ENCODE measurements at regions not wholly inside any gene's neighbourhood (a gene's known extent, or its start where the extent isn't known, plus 50 kb on each side); places are given as distances from the start of the nearest gene placed in this dataset.
A peak's percentile ranks its signal among the peaks of the same experiment; 100 is the strongest.

GRCh38 chr10:23877791-23878320 is 331.1 kb upstream of the KIAA1217 start:
- Mint-ChIP-seq H3K4me3 (no peak overlapping the region), H3K36me3 (no peaks in the 10 kb centered on the region), H3K27me3 (ENCODE audit: low read depth in 2 of 2) (no peaks in the 10 kb centered on the region), H3K27ac (no peak overlapping the region), H3K4me1 (no peaks in the 10 kb centered on the region), H3K9me3 (peaks cover 0 to 3% of the 10 kb centered on the region in 2 donors)
- Histone ChIP-seq H3K4me1 (ENCODE audit: control insufficient read depth, insufficient read depth, low read length) (no peaks in the 10 kb centered on the region), H3K27me3 (ENCODE audit: control insufficient read depth, insufficient read depth, low read length) (no peaks in the 10 kb centered on the region), H3K36me3 (ENCODE audit: control insufficient read depth, insufficient read depth, low read length) (no peaks in the 10 kb centered on the region), H3K9me3 (ENCODE audit: control insufficient read depth, insufficient read depth, low read length) (no peaks in the 10 kb centered on the region), H3K27ac (ENCODE audit: low read length) (no peak overlapping the region), H3K4me3 (ENCODE audit: low read length) (no peak overlapping the region)
- no peak for DNase-seq
- no peak for ATAC-seq
- no peak for TF ChIP-seq CTCF (IDR thresholded peaks at IDR 0.05)
- 90% methylated on average over 10 of the region's 10 CpGs for WGBS (ENCODE audit: insufficient coverage)
- intact Hi-C loops (cut with micrococcal nuclease): no loop called here

- no peaks in the 10 kb centered on the region for H3K36me3 ChIP-seq (ENCODE audit: control insufficient read depth, insufficient read depth, low read length)
- Mint-ChIP-seq H3K27ac (no peak overlapping the region), H3K27me3 (ENCODE audit: low read depth in 2 of 2) (no peaks in the 10 kb centered on the region), H3K36me3 (no peaks in the 10 kb centered on the region), H3K9me3 (no peaks in the 10 kb centered on the region), H3K4me1 (peaks cover 9 to 10% of the 10 kb centered on the region in 2 donors), H3K4me3 (no peak overlapping the region)
- no peaks in the 10 kb centered on the region for H3K4me1 ChIP-seq (ENCODE audit: control insufficient read depth, insufficient read depth, low read length)
- DNase-seq (no peak), ATAC-seq (no peak)
- no peak for TF ChIP-seq CTCF (IDR thresholded peaks at IDR 0.05)
- no peak overlapping the region for H3K27ac ChIP-seq (ENCODE audit: low read length)
- WGBS (ENCODE audit: insufficient coverage): 67% methylated on average over 1 of the region's 2 CpGs
- H3K27me3 ChIP-seq (ENCODE audit: control insufficient read depth, insufficient read depth, low read length): no peaks in the 10 kb centered on the region
- intact Hi-C loops (cut with micrococcal nuclease): no loop called here
- no peak overlapping the region for H3K4me3 ChIP-seq (ENCODE audit: low read length)
- H3K9me3 ChIP-seq (ENCODE audit: control insufficient read depth, insufficient read depth, low read length): no peaks in the 10 kb centered on the region
Measured at GRCh38 chr10:23884670-23885069, 324.3 kb upstream of the KIAA1217 start.

DNA sequence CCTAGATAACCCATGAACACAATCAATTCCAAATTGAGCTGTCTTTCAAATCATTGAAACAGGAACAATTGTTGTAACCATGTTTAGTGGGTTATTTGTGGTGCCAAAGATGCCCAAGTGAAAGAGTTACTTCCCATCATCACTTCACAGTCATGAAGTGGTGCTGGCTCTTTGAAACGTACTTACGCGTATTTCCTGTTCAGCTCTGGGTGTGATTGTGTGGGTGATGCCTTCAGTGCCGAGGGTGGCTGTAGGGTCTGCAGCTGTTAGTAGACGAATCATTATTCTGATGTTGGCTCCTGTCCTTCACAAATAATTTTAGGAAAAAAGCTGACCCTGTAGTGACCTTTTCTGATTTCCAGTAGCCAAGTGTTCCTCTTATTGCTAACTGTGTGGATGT is 323.1 kb upstream of the KIAA1217 start:
- H3K36me3 Mint-ChIP-seq: no peaks in the 10 kb centered on the region
- H3K4me1 ChIP-seq (ENCODE audit: control insufficient read depth, insufficient read depth, low read length): no peaks in the 10 kb centered on the region
- peak overlapping the region; percentile 32 for H3K4me3 Mint-ChIP-seq
- no peaks in the 10 kb centered on the region for H3K27me3 Mint-ChIP-seq (ENCODE audit: low read depth in 2 of 2)
- ATAC-seq (peak in 1 of 3 donors; percentile 78), DNase-seq (no peak)
- H3K4me1 Mint-ChIP-seq: peaks cover 9 to 10% of the 10 kb centered on the region in 2 donors
- H3K27ac Mint-ChIP-seq: no peak overlapping the region
- no peaks in the 10 kb centered on the region for H3K9me3 ChIP-seq (ENCODE audit: control insufficient read depth, insufficient read depth, low read length)
- no peaks in the 10 kb centered on the region for H3K27me3 ChIP-seq (ENCODE audit: control insufficient read depth, insufficient read depth, low read length)
- H3K36me3 ChIP-seq (ENCODE audit: control insufficient read depth, insufficient read depth, low read length): no peaks in the 10 kb centered on the region
- WGBS (ENCODE audit: insufficient coverage): 36% methylated on average over 5 of the region's 5 CpGs
- H3K27ac ChIP-seq (ENCODE audit: low read length): no peak overlapping the region
- intact Hi-C loops (cut with micrococcal nuclease): no loop called here
- H3K9me3 Mint-ChIP-seq: no peaks in the 10 kb centered on the region
- no peak overlapping the region for H3K4me3 ChIP-seq (ENCODE audit: low read length)
- TF ChIP-seq CTCF (IDR thresholded peaks at IDR 0.05): no peak

- Mint-ChIP-seq H3K27ac (no peak overlapping the region), H3K4me1 (peaks cover 9 to 10% of the 10 kb centered on the region in 2 donors), H3K27me3 (ENCODE audit: low read depth in 2 of 2) (no peaks in the 10 kb centered on the region), H3K36me3 (no peaks in the 10 kb centered on the region), H3K9me3 (no peaks in the 10 kb centered on the region), H3K4me3 (no peak overlapping the region)
- Histone ChIP-seq H3K36me3 (ENCODE audit: control insufficient read depth, insufficient read depth, low read length) (no peaks in the 10 kb centered on the region), H3K4me1 (ENCODE audit: control insufficient read depth, insufficient read depth, low read length) (no peaks in the 10 kb centered on the region), H3K4me3 (ENCODE audit: low read length) (no peak overlapping the region), H3K9me3 (ENCODE audit: control insufficient read depth, insufficient read depth, low read length) (no peaks in the 10 kb centered on the region), H3K27ac (ENCODE audit: low read length) (no peak overlapping the region), H3K27me3 (ENCODE audit: control insufficient read depth, insufficient read depth, low read length) (no peaks in the 10 kb centered on the region)
- intact Hi-C loops (cut with micrococcal nuclease): no loop called here
- TF ChIP-seq CTCF (IDR thresholded peaks at IDR 0.05): no peak
- DNase-seq: no peak
- 46% methylated on average over 6 of the region's 6 CpGs for WGBS (ENCODE audit: insufficient coverage)
- ATAC-seq: peak in 1 of 3 donors; percentile 56
Measured at GRCh38 chr10:23886355-23886754, 322.6 kb upstream of the KIAA1217 start.

Data from natural killer cell (primary cell).